Muscle of leg (tissue), 3 donors: ENCODE measurements at regions not wholly inside any gene's neighbourhood (a gene's known extent, or its start where the extent isn't known, plus 50 kb on each side); places are given as distances from the start of the nearest gene placed in this dataset.

Experiments used
- DNase-seq: peaks from one replicate; pipeline ENCODE4 v3.0.0; 2013
- H3K27ac ChIP-seq: one replicate; pipeline ENCODE4 v1.5.1; 2013; ENCODE audit warnings: mild to moderate bottlenecking, low read length, control low read depth
- H3K27me3 ChIP-seq: one replicate; pipeline ENCODE4 v1.6.1; 2013; ENCODE audit warnings: low read length; ENCODE audit not compliant: control insufficient read depth, insufficient read depth
- H3K36me3 ChIP-seq: one replicate; pipeline ENCODE4 v1.6.1; 2013; ENCODE audit warnings: low read length; ENCODE audit not compliant: control insufficient read depth, insufficient read depth
- H3K4me1 ChIP-seq: one replicate; pipeline ENCODE4 v1.6.1; 2013; ENCODE audit warnings: low read length; ENCODE audit not compliant: control insufficient read depth, insufficient read depth
- H3K4me3 ChIP-seq: one replicate; pipeline ENCODE4 v1.5.1; 2013; ENCODE audit warnings: low read length, control low read depth
- H3K9me3 ChIP-seq: replicated peaks from 2 replicates; pipeline ENCODE4 v1.6.1; 2013; ENCODE audit warnings: low read depth, low read length; ENCODE audit not compliant: control insufficient read depth
- WGBS: methylation state at CpG from one replicate; pipeline ENCODE4 v1.1.5; 2013; ENCODE audit warnings: missing lambda C conversion rate; ENCODE audit not compliant: insufficient coverage; 5-methylcytosine and 5-hydroxymethylcytosine counted together

DNA sequence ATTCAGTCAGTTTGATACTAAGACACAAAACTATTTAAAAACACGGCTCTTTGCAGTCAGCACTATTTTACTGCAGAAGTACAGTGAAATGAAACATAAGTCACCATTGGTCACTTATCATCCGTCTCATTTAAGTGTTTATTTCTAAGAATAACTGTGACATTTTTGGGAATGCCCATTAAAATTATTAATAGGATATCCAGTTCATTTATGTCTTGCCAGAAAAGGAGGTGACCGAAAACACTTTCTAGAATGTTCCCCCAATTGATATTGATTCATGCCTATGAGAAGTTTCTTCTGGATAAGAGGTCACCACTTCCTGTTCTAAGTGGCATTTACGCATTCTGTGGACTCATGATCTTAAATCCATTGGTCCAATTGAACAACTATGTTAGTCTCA lies 477.3 kb downstream of the LIG4 start:
- no peak for DNase-seq
- H3K36me3 ChIP-seq, result no peaks in the 10 kb centered on the region
- H3K4me3 ChIP-seq, result no peak overlapping the region
- no peaks in the 10 kb centered on the region for H3K9me3 ChIP-seq
- H3K4me1 ChIP-seq, result no peaks in the 10 kb centered on the region
- no peaks in the 10 kb centered on the region for H3K27me3 ChIP-seq
- WGBS, result 60% methylated on average over 1 of the region's 4 CpGs
- H3K27ac ChIP-seq, result no peak overlapping the region

DNA sequence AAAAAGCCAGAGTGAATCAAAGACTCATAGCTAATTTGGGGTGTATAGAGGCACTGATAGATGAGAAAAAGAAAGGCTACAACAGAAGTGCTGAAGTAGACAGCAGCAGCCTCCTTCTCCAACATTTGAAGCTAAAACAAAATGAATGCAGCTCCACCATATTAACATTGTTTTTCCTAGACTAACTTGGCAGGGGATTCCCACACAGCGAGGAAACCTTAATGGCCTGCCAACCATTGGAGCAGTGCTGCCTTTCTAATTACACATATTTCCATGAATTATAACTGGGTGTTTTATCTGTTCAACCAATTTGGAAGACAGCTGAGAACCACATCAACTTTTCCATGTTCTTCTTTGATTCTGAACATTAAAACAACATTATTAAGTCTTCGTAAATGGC lies 478.6 kb downstream of the LIG4 start:
- Histone ChIP-seq H3K4me3 (no peak overlapping the region), H3K27me3 (no peaks in the 10 kb centered on the region), H3K4me1 (no peaks in the 10 kb centered on the region), H3K36me3 (no peaks in the 10 kb centered on the region), H3K27ac (no peak overlapping the region), H3K9me3 (no peaks in the 10 kb centered on the region)
- no CpG with 5 or more reads among the region's 2 CpGs for WGBS
- DNase-seq, result no peak

DNA sequence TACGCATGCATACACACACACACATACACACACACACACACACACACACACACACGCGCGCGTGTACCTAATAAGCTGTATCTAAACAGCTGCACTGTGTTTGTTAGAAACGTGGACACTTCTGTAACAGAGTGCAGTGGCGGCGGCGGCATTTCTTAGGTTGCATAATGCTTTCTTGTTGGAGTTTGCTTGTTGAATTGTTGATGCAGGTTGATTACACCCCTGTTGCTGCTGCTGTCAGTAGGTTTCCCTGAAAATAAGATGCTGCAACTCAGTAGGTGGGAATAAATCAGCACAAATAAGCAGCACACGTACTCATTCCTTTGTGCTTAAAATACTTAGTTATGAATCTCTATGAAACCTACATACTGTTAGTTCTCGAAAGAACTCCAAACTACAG lies 479.2 kb downstream of the LIG4 start:
- WGBS, result 91% methylated on average over 1 of the region's 11 CpGs
- H3K36me3 ChIP-seq, result no peaks in the 10 kb centered on the region
- H3K4me1 ChIP-seq, result no peaks in the 10 kb centered on the region
- no peak overlapping the region for H3K4me3 ChIP-seq
- H3K27ac ChIP-seq, result no peak overlapping the region
- no peaks in the 10 kb centered on the region for H3K9me3 ChIP-seq
- H3K27me3 ChIP-seq, result no peaks in the 10 kb centered on the region
- DNase-seq, result no peak

DNA sequence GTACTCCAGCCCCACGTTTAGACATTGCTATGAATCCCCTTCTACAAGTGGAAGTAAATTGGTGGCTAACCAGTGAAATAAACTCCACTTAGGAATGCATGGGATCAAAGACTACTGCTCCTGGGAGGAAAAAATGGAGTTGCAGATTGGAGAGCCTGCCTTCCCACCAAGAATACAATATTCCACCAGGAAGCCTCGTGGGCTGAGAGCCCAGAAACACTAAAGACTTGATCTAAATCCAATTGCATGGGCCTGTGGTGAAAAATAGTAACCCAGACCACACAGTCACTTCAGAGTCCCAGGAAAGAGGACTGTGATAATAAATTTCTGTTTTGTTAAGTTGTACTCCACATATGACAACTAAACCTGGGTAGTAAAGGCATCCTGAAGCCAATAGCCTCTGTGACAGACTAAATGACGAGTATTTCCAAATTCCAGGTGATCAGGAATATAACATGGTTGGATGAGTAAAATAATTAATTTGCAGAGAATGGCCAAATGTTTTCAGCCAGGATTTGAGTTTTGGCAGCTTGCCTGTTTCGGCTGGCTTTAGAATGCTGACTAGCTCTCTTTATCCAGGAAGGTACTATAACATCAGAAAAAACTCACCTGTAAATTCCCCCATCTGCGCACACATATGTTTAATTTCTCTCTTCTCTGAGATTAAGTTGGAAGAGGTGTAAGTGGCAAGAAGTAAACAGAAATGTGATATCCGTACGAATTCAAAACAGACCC lies 480.3 kb downstream of the LIG4 start:
- Histone ChIP-seq H3K27ac (no peak overlapping the region), H3K4me1 (no peaks in the 10 kb centered on the region), H3K27me3 (no peaks in the 10 kb centered on the region), H3K9me3 (no peaks in the 10 kb centered on the region), H3K36me3 (no peaks in the 10 kb centered on the region), H3K4me3 (no peak overlapping the region)
- WGBS, result no CpG with 5 or more reads among the region's 7 CpGs
- peak; percentile 69 for DNase-seq

DNA sequence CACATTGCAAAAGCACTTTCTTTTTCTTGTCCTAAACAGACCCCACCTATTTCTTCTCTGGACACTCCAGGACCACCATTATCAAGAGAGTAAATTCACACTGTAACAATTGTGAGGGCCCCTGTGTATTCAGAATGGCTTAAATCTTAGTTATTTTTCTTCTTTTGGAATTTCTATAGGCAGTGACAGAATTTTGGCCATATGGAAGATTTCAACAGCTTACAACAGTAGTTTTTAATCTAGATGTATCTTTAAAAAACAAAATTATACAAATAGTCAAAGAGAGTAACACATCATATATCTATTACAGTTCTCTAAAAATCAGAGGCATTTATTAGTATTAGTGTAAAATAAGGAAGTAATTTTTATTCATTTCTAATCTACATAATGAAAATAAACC lies 482.1 kb downstream of the LIG4 start:
- H3K4me1 ChIP-seq, result no peaks in the 10 kb centered on the region
- H3K4me3 ChIP-seq, result no peak overlapping the region
- no peaks in the 10 kb centered on the region for H3K9me3 ChIP-seq
- H3K27ac ChIP-seq, result no peak overlapping the region
- H3K27me3 ChIP-seq, result no peaks in the 10 kb centered on the region
- no peaks in the 10 kb centered on the region for H3K36me3 ChIP-seq
- DNase-seq, result no peak

DNA sequence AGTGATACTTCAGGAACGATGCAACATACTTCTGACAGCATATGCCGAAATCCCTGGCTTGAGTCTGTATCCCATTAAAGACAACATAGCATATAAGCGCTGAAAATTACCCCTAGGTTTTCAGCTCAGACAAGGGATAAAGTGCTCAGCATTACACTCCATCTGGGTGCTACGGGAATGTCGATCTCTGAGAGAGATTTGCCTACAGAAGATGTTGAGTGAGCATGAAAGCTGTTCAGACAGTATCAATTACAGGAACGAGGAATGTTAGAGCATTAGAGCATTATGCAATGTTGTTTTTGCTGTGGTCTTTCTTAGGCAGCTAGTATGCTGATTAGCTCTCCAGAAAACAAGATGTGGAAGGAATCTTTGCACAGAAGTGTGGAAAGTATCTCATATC lies 484.5 kb downstream of the LIG4 start:
- WGBS, result 40% methylated on average over 2 of the region's 6 CpGs
- Histone ChIP-seq H3K4me3 (no peak overlapping the region), H3K36me3 (no peaks in the 10 kb centered on the region), H3K4me1 (no peaks in the 10 kb centered on the region), H3K9me3 (no peaks in the 10 kb centered on the region), H3K27me3 (no peaks in the 10 kb centered on the region), H3K27ac (no peak overlapping the region)
- no peak for DNase-seq

DNA sequence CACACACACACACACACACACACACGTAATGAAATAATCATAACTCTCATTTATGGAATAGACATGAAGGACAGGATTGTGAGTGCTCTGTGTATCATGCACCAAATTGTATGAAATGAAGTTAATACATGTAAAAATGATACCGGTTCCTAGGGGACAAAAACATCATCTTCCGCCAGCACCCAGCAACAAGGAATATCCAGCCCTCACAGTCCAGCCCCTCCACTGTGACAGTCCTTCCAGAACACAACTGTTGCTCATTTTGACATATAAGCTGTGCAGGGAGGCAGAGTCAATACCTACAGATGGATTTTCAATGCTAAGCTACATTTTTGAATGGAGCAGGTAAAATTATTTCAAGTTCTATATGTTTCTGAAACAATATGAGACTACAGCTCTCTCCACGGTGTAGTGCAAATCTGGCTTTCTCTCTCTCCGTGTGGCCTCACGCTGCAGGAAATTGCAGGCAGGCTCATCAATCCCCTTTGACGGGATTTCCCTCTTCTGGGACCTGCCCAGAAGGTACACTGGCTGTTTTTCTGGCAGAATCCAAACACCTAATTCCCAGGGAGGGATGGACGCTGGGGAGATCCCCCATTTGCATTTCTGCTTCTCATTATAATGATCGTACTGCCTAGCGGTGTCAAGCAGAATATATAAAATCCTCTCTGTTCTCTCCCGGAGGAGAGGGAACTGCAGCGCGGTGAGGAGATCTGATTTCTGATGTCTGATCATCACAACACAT lies 494.0 kb downstream of the LIG4 start:
- 3% methylated on average over 4 of the region's 13 CpGs for WGBS
- Histone ChIP-seq H3K27me3 (no peaks in the 10 kb centered on the region), H3K36me3 (no peaks in the 10 kb centered on the region), H3K4me3 (no peak overlapping the region), H3K9me3 (no peaks in the 10 kb centered on the region), H3K4me1 (no peaks in the 10 kb centered on the region), H3K27ac (no peak overlapping the region)
- DNase-seq, result no peak

DNA sequence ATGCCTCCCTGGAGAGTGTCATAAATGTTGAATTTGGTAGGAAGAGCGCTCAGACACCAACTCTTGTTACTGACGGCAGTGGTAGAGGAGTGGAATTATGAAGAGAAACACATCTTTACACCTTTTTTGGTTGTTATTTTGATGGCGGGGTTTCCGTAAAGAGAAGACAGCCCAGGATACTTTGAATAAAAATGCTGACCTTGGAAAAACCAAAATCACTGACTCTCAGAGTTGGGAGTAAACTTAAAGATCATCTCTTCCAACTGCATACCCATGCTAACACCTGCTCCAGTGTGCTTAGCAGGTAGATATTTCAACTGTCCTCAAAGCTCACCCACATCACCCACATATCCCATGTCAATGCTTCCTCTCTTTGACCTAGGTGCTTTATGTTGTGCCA lies 498.6 kb downstream of the LIG4 start:
- no peak for DNase-seq
- no peaks in the 10 kb centered on the region for H3K36me3 ChIP-seq
- no peaks in the 10 kb centered on the region for H3K9me3 ChIP-seq
- WGBS, result 100% methylated on average over 2 of the region's 4 CpGs
- H3K4me3 ChIP-seq, result no peak overlapping the region
- no peaks in the 10 kb centered on the region for H3K4me1 ChIP-seq
- no peaks in the 10 kb centered on the region for H3K27me3 ChIP-seq
- H3K27ac ChIP-seq, result no peak overlapping the region

DNA sequence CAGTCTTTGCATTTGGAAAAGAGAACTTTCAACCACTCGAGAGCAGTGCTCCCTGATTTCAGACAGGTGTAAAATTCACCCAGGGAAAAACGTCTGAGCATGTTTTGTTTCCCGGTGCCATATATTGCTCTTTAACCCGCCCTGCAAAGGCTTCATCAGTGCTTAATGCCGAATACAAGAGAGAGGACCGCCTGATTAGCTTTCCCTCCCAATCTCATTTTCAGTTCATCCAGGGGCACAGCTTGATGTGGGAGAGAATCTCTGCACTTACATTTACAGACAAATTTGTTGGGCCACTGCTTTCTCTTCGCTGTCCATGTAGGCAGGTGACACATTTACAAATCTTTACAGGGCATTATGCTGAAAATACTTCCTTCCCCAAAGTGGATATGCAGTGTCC lies 499.1 kb downstream of the LIG4 start:
- H3K36me3 ChIP-seq, result no peaks in the 10 kb centered on the region
- H3K4me1 ChIP-seq, result no peaks in the 10 kb centered on the region
- no peaks in the 10 kb centered on the region for H3K9me3 ChIP-seq
- H3K27me3 ChIP-seq, result no peaks in the 10 kb centered on the region
- H3K4me3 ChIP-seq, result no peak overlapping the region
- 78% methylated on average over 6 of the region's 7 CpGs for WGBS
- no peak for DNase-seq
- no peak overlapping the region for H3K27ac ChIP-seq

DNA sequence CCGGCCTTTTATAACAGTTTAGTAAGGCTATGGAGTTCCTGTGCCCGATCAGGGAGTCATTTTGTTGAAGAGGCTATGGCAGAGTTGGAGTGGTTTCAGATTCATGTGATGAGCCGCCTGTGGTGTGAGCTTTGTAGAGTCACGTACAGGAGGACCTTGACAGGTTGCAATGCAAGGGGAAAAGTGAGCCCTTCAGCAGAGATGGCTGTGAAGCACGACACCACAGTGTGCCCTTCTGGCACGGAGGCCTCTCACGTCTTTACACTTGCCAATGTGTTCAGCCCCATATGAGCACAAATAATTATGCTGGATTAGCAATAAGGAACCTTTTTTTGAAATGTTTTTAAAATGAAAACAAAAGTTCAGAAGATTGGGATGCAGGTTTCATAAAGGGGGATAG lies 499.8 kb downstream of the LIG4 start:
- Histone ChIP-seq H3K4me3 (no peak overlapping the region), H3K27ac (no peak overlapping the region), H3K27me3 (no peaks in the 10 kb centered on the region), H3K36me3 (no peaks in the 10 kb centered on the region), H3K9me3 (no peaks in the 10 kb centered on the region), H3K4me1 (no peaks in the 10 kb centered on the region)
- no peak for DNase-seq
- WGBS, result 89% methylated on average over 5 of the region's 7 CpGs
